A549 (cell line): ENCODE measurements at regions not wholly inside any gene's neighbourhood (a gene's known extent, or its start where the extent isn't known, plus 50 kb on each side); places are given as distances from the start of the nearest gene placed in this dataset.

ENCODE experiments used
- ATAC-seq, 2 experiments: fragments of 200-7000 bp in 1 of 2; fragments of >200 bp in 1 of 2; cut with Nextera tagmentation in 1 of 2; cut with Tn5 transposase in 1 of 2; 3 replicates each; pipeline versions ENCODE4 v1.8.0 to v1.9.1; 2018 to 2020; ENCODE audit warnings: mild to moderate bottlenecking in 1 of 2, moderate library complexity in 1 of 2
- CTCF ChIA-PET: fragments of 300-600 bp; sonication (Branson Sonifier 250); formaldehyde crosslinking; extraction: SDS; loops from one replicate; lab custom pipeline; 2021; ENCODE audit warnings: antibody characterized with exemption, inconsistent platforms; lab: Yijun Ruan, JAX
- POLR2A ChIA-PET: fragments of 350-600 bp; formaldehyde crosslinking; extraction: SDS; loops from one replicate; lab custom pipeline; 2021; ENCODE audit warnings: antibody characterized with exemption, inconsistent platforms; lab: Yijun Ruan, JAX
- DNase-seq, 2 experiments: peaks; one replicate each; pipeline versions ENCODE4 v3.0.0 to v3.0.0-alpha.2; 2011 to 2016; ENCODE audit warnings: low read depth in 1 of 2, low spot score in 1 of 2
- FAIRE-seq: peaks from 2 replicates; lab custom pipeline; 2011; peaks lifted over from hg19 to GRCh38; lab: Jason Lieb, UNC
- H3K27ac ChIP-seq, 2 experiments: fragments of >200 bp; sonication (Bioruptor Twin); formaldehyde crosslinking; 3 replicates each; pipeline ENCODE4 v1.5.1; 2016 to 2017
- H3K4me1 ChIP-seq: fragments of >200 bp; sonication (Bioruptor Twin); formaldehyde crosslinking; 3 replicates; pipeline ENCODE4 v1.6.1; 2016
- H3K4me2 ChIP-seq: fragments of >200 bp; sonication (Bioruptor Twin); formaldehyde crosslinking; 3 replicates; pipeline ENCODE4 v1.6.1; 2016
- H3K4me3 ChIP-seq: fragments of >200 bp; sonication (Bioruptor Twin); formaldehyde crosslinking; 3 replicates; pipeline ENCODE4 v1.5.1; 2016
- H3K9me3 ChIP-seq: fragments of >200 bp; sonication (Bioruptor Twin); formaldehyde crosslinking; 3 replicates; pipeline ENCODE4 v1.6.1; 2016
- BHLHE40 ChIP-seq: IDR thresholded peaks from 2 replicates; pipeline ENCODE4 v1.6.1; 2012; ENCODE audit warnings: low read depth, low read length, inconsistent platforms
- CEBPB ChIP-seq, 2 experiments: fragments of >200 bp in 1 of 2; sonication (Bioruptor Twin) in 1 of 2; formaldehyde crosslinking in 1 of 2; IDR thresholded peaks; 2 replicates each; pipeline ENCODE4 v1.6.1; 2012 to 2016
- EHF ChIP-seq: fragments of 250-450 bp; sonication (Bioruptor Pico); IDR thresholded peaks from 2 replicates; pipeline ENCODE4 v1.5.0; 2020; ENCODE audit warnings: mild to moderate bottlenecking
- GATA3 ChIP-seq: IDR thresholded peaks from 2 replicates; pipeline ENCODE4 v1.6.1; 2012; ENCODE audit warnings: borderline replicate concordance
- HEYL ChIP-seq: fragments of 250-450 bp; sonication (Bioruptor Pico); IDR thresholded peaks from 2 replicates; pipeline ENCODE4 v1.8.0; 2021; ENCODE audit warnings: mild to moderate bottlenecking, moderate library complexity
- JUNB ChIP-seq: fragments of >200 bp; sonication (Bioruptor Twin); formaldehyde crosslinking; IDR thresholded peaks from 2 replicates; pipeline ENCODE4 v1.6.1; 2016
- KDM1A ChIP-seq: fragments of 200-600 bp; sonication (generic); IDR thresholded peaks from 2 replicates; pipeline ENCODE4 v1.6.1; 2016; ENCODE audit warnings: low read depth, mild to moderate bottlenecking
- MAZ ChIP-seq: fragments of 150-350 bp; IDR thresholded peaks from 2 replicates; pipeline ENCODE4 v1.6.1; 2014; ENCODE audit warnings: antibody characterized with exemption, low read depth, low read length, borderline replicate concordance
- MYC ChIP-seq: IDR thresholded peaks from 2 replicates; pipeline ENCODE4 v1.6.1; 2012; ENCODE audit warnings: mild to moderate bottlenecking, inconsistent platforms, low read length, improper control_type of control experiment, borderline replicate concordance
- NFE2L2 ChIP-seq: fragments of 150-350 bp; conservative IDR thresholded peaks from 2 replicates; pipeline ENCODE4 v1.6.1; 2014; ENCODE audit warnings: low read length
- NR3C1 ChIP-seq: fragments of >200 bp; sonication (Bioruptor Twin); formaldehyde crosslinking; IDR thresholded peaks from 3 replicates; pipeline ENCODE4 v1.6.1; 2017
- POLR2A ChIP-seq: IDR thresholded peaks from 2 replicates; pipeline ENCODE4 v1.6.1; 2012; ENCODE audit warnings: mild to moderate bottlenecking, low read length
- POLR2AphosphoS2 ChIP-seq: conservative IDR thresholded peaks from 2 replicates; pipeline ENCODE4 v1.6.1; 2012; ENCODE audit warnings: low read length, improper control_type of control experiment, inconsistent platforms
- RARB ChIP-seq: fragments of 250-450 bp; sonication (Bioruptor Pico); IDR thresholded peaks from 2 replicates; pipeline ENCODE4 v1.8.0; 2021; ENCODE audit warnings: mild to moderate bottlenecking, moderate library complexity
- ZFP36 ChIP-seq: fragments of 450-650 bp; IDR thresholded peaks from 2 replicates; pipeline ENCODE4 v1.6.1; 2014; ENCODE audit warnings: borderline replicate concordance; ENCODE audit not compliant: partially characterized antibody
- ZNF302 ChIP-seq: fragments of 250-450 bp; sonication (Bioruptor Pico); IDR thresholded peaks from 2 replicates; pipeline ENCODE4 v1.9.0; 2021; ENCODE audit warnings: inconsistent platforms, mild to moderate bottlenecking, moderate library complexity
- ZSCAN20 ChIP-seq: fragments of 250-450 bp; sonication (Bioruptor Pico); IDR thresholded peaks from 2 replicates; pipeline ENCODE4 v1.8.0; 2022; ENCODE audit warnings: mild to moderate bottlenecking, moderate library complexity
- WGBS: methylation state at CpG from one replicate; pipeline ENCODE4 v1.1.6; 2017; ENCODE audit errors: missing lambda C conversion rate; 5-methylcytosine and 5-hydroxymethylcytosine counted together
- TF ChIP-seq, protein P1 (sequence below): fragments of 250-450 bp; sonication (Bioruptor Pico); IDR thresholded peaks from 2 replicates; pipeline ENCODE4 v1.5.0; 2020; ENCODE audit warnings: low read depth, mild to moderate bottlenecking, moderate library complexity
- TF ChIP-seq, protein P2 (sequence below): fragments of 450-650 bp; IDR thresholded peaks from 2 replicates; pipeline ENCODE4 v1.6.1; 2014; ENCODE audit warnings: antibody characterized with exemption
- TF ChIP-seq, protein P3 (sequence below): fragments of >200 bp; sonication (Bioruptor Twin); formaldehyde crosslinking; IDR thresholded peaks from 3 replicates; pipeline ENCODE4 v1.5.1; 2016
- TF ChIP-seq, protein P4 (sequence below): fragments of 250-450 bp; sonication (Bioruptor Pico); IDR thresholded peaks from 2 replicates; pipeline ENCODE4 v1.5.0; 2021; ENCODE audit warnings: mild to moderate bottlenecking, moderate library complexity, borderline replicate concordance
- TF ChIP-seq, protein P5 (sequence below): fragments of >200 bp; sonication (Bioruptor Twin); formaldehyde crosslinking; IDR thresholded peaks from 3 replicates; pipeline ENCODE4 v1.6.1; 2016

DNA sequence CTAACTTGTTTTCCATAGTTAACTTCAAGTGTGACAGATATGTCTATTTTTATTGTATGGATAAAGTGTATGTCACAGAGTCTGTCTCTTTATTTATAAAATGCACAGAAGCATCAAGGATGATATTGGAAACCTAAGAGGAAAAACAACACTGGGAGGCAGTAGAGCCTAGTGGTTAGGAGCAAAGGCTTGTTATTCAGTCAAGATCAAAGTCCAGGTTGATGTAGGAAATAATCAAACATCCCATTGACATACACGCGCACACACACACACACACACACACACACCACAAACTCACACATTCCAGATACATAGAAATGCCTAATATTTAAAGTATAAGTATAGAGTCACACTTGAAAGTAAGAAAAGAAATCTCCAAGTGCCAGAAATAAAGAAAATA, 206.8 kb downstream of the CHRDL1 start:
- ATAC-seq (no peak), FAIRE-seq (no peak), DNase-seq (no peak)
- H3K4me2 ChIP-seq, result no peak overlapping the region
- H3K27ac ChIP-seq, result no peak overlapping the region
- H3K9me3 ChIP-seq, result no peaks in the 10 kb centered on the region
- no peak overlapping the region for H3K4me3 ChIP-seq
- TF ChIP-seq, protein P1, sequence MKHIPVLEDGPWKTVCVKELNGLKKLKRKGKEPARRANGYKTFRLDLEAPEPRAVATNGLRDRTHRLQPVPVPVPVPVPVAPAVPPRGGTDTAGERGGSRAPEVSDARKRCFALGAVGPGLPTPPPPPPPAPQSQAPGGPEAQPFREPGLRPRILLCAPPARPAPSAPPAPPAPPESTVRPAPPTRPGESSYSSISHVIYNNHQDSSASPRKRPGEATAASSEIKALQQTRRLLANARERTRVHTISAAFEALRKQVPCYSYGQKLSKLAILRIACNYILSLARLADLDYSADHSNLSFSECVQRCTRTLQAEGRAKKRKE (CRISPR knock-in tag), result no peak
- TF ChIP-seq MAZ, result no peak
- no peak for TF ChIP-seq HEYL (CRISPR knock-in tag)
- POLR2A ChIA-PET, result no interaction called here
- H3K4me1 ChIP-seq, result no peaks in the 10 kb centered on the region
- CTCF ChIA-PET, result no interaction called here
- 77% methylated on average over 2 of the region's 2 CpGs for WGBS

DNA sequence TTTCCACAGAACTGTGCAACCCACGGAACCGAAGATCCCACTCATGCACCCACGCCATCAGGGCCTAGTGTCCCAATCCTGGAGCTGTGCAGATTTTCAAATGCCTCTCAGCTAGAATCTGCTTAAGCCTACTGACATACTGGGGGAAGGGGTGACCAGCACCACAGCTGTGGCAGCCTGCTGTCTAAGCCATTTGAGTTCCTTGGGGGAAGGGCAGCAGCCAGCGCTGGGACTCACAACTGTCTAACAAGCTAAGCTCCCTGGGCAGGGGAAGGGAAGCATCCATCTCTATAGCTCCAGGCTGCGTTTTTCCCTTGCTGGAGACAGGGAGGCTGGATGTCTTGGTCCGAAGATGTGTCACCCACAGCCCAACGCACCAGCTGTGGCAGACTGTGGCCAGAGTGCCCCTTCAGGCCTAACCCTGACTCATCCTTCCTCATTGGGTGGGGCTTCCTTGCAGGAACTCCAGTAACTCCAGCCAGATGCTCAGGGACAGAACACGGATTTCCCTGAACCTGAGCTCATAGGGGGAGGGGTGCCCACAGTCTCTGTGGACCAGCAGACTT, 194.8 kb downstream of the CHRDL1 start:
- Histone ChIP-seq H3K4me3 (no peak overlapping the region), H3K9me3 (no peaks in the 10 kb centered on the region), H3K4me2 (no peak overlapping the region), H3K4me1 (no peaks in the 10 kb centered on the region), H3K27ac (no peak overlapping the region)
- FAIRE-seq (no peak), ATAC-seq (no peak), DNase-seq (no peak)
- ChIA-PET CTCF (no interaction called here), POLR2A (no interaction called here)
- TF ChIP-seq, protein P2, sequence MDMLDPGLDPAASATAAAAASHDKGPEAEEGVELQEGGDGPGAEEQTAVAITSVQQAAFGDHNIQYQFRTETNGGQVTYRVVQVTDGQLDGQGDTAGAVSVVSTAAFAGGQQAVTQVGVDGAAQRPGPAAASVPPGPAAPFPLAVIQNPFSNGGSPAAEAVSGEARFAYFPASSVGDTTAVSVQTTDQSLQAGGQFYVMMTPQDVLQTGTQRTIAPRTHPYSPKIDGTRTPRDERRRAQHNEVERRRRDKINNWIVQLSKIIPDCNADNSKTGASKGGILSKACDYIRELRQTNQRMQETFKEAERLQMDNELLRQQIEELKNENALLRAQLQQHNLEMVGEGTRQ, result no peak
- no peak for TF ChIP-seq KDM1A
- no peak for TF ChIP-seq BHLHE40
- no peak for TF ChIP-seq EHF (CRISPR knock-in tag)
- TF ChIP-seq, protein P3, sequence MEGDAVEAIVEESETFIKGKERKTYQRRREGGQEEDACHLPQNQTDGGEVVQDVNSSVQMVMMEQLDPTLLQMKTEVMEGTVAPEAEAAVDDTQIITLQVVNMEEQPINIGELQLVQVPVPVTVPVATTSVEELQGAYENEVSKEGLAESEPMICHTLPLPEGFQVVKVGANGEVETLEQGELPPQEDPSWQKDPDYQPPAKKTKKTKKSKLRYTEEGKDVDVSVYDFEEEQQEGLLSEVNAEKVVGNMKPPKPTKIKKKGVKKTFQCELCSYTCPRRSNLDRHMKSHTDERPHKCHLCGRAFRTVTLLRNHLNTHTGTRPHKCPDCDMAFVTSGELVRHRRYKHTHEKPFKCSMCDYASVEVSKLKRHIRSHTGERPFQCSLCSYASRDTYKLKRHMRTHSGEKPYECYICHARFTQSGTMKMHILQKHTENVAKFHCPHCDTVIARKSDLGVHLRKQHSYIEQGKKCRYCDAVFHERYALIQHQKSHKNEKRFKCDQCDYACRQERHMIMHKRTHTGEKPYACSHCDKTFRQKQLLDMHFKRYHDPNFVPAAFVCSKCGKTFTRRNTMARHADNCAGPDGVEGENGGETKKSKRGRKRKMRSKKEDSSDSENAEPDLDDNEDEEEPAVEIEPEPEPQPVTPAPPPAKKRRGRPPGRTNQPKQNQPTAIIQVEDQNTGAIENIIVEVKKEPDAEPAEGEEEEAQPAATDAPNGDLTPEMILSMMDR, result no peak
- TF ChIP-seq ZNF302 (CRISPR knock-in tag), result no peak
- no peak for TF ChIP-seq POLR2A
- no peak for TF ChIP-seq MYC
- no peak for TF ChIP-seq GATA3
- TF ChIP-seq, protein P4, sequence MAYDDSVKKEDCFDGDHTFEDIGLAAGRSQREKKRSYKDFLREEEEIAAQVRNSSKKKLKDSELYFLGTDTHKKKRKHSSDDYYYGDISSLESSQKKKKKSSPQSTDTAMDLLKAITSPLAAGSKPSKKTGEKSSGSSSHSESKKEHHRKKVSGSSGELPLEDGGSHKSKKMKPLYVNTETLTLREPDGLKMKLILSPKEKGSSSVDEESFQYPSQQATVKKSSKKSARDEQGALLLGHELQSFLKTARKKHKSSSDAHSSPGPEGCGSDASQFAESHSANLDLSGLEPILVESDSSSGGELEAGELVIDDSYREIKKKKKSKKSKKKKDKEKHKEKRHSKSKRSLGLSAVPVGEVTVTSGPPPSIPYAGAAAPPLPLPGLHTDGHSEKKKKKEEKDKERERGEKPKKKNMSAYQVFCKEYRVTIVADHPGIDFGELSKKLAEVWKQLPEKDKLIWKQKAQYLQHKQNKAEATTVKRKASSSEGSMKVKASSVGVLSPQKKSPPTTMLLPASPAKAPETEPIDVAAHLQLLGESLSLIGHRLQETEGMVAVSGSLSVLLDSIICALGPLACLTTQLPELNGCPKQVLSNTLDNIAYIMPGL (CRISPR knock-in tag), result no peak
- no peak for TF ChIP-seq JUNB
- WGBS, result 36% methylated on average over 4 of the region's 8 CpGs

DNA sequence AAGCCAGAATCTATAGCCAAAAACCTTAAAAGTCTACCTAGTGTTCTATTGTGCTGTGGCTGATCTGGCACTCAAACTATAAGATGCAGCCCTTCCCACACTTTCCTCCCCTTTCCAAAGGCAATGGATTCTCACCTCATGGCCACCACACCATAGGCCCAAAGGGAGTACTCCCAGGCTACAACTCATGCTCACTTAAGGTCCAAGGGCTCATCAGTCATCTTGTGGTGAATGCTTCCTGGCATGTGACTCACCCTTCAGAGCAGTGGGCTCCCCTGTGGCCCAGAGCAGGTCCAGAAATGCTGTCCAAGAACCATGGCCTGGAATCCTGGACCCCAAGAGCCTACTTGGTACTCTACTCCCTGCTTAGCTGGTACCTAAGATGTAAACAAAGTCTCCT, 181.0 kb downstream of the CHRDL1 start:
- no peak for DNase-seq
- TF ChIP-seq ZFP36 (no peak), POLR2AphosphoS2 (no peak), CEBPB (IDR thresholded peaks at IDR 0.05) (no peak), NR3C1 (no peak), MYC (no peak), NFE2L2 (no peak), JUNB (no peak), BHLHE40 (no peak), RARB (no peak), ZSCAN20 (CRISPR knock-in tag) (no peak)
- TF ChIP-seq, protein P5, sequence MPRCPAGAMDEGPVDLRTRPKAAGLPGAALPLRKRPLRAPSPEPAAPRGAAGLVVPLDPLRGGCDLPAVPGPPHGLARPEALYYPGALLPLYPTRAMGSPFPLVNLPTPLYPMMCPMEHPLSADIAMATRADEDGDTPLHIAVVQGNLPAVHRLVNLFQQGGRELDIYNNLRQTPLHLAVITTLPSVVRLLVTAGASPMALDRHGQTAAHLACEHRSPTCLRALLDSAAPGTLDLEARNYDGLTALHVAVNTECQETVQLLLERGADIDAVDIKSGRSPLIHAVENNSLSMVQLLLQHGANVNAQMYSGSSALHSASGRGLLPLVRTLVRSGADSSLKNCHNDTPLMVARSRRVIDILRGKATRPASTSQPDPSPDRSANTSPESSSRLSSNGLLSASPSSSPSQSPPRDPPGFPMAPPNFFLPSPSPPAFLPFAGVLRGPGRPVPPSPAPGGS, result no peak
- POLR2A ChIA-PET, result no interaction called here
- no peaks in the 10 kb centered on the region for H3K4me1 ChIP-seq
- no peak overlapping the region for H3K4me2 ChIP-seq
- ATAC-seq, result no peak
- FAIRE-seq, result no peak
- H3K4me3 ChIP-seq, result no peak overlapping the region
- H3K9me3 ChIP-seq, result no peaks in the 10 kb centered on the region
- CTCF ChIA-PET, result no interaction called here
- no peak overlapping the region for H3K27ac ChIP-seq
